RWPE1 (cell line): ENCODE measurements at regions not wholly inside any gene's neighbourhood (a gene's known extent, or its start where the extent isn't known, plus 50 kb on each side); places are given as distances from the start of the nearest gene placed in this dataset.

Source experiments
- CTCF ChIA-PET: fragments of 350-600 bp; sonication (Branson Sonifier 250); formaldehyde crosslinking; extraction: SDS; loops from one replicate; lab custom pipeline; 2021; lab: Yijun Ruan, JAX
- POLR2A ChIA-PET: fragments of 400-600 bp; formaldehyde crosslinking; extraction: SDS; loops from one replicate; lab custom pipeline; 2020; ENCODE audit warnings: antibody characterized with exemption; ENCODE audit not compliant: low non-redundant PET; lab: Yijun Ruan, JAX
- DNase-seq: peaks from one replicate; pipeline ENCODE4 v3.0.0; 2012; ENCODE audit warnings: low spot score
- H3K27ac ChIP-seq: fragments of 450-650 bp; 2 replicates; pipeline ENCODE4 v1.5.1; 2017
- TF ChIP-seq, protein P1 (sequence below): fragments of 450-650 bp; conservative IDR thresholded peaks from 2 replicates; pipeline ENCODE4 v1.5.1; 2017; ENCODE audit warnings: low read depth, mild to moderate bottlenecking

DNA sequence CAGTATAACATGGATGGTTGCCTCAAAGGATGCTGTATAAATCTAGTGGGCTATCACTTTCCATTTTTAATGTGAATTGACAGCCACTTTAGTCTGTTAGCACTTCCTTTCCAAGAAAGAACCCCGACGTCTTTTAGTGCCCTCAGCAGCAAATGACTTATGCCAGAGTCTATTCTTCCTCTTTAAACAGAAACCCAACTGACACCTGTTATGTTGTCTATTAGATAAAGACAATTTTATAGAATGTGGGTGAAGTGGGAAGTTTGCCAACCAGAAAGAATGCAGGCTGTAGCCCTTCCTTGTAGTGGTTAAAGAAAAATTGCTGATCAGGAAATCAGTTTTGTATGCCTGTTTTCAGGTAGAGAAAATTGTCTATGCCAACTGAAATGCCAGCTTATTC lies 344.9 kb downstream of the ZNF326 start:
- ChIA-PET POLR2A (no interaction called here), CTCF (no interaction called here)
- H3K27ac ChIP-seq = no peak overlapping the region
- TF ChIP-seq, protein P1, sequence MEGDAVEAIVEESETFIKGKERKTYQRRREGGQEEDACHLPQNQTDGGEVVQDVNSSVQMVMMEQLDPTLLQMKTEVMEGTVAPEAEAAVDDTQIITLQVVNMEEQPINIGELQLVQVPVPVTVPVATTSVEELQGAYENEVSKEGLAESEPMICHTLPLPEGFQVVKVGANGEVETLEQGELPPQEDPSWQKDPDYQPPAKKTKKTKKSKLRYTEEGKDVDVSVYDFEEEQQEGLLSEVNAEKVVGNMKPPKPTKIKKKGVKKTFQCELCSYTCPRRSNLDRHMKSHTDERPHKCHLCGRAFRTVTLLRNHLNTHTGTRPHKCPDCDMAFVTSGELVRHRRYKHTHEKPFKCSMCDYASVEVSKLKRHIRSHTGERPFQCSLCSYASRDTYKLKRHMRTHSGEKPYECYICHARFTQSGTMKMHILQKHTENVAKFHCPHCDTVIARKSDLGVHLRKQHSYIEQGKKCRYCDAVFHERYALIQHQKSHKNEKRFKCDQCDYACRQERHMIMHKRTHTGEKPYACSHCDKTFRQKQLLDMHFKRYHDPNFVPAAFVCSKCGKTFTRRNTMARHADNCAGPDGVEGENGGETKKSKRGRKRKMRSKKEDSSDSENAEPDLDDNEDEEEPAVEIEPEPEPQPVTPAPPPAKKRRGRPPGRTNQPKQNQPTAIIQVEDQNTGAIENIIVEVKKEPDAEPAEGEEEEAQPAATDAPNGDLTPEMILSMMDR = no peak
- DNase-seq = no peak

DNA sequence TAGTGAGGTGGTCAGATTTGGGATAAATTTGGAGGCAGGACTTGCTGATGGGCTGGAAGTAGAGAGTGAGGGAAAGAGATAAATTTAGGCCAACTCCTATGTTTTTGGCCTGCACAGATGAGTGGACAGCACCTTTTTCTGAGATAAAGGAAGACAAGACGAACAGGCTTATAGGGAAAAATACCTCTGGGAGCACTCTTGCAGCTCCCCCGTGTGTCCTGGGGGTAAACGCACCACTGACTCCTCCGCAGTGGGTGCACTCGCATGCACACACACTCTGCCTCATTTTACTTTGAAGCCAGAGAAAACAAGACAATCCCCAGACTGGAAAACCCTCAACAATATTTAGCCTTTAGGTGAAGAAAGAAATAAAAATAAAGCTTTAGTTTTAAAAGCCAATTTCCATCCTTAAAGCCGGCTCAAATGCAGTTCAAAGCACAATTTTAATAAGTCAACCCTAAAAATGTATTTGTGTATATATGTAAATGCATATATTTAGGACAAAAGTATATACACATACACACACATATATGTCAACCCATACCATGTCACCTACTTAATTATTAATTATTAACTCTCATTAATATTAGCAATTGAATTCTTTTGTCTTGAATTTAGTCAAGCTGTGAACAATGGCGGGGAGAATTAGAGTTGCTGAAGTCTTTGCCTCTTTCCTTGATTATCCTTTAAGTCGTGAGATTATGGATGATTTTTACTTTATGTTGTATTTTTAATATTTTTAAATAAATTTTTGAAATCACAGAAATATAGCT lies 341.8 kb downstream of the ZNF326 start:
- no peak overlapping the region for H3K27ac ChIP-seq
- DNase-seq = no peak
- TF ChIP-seq, protein P1 = no peak
- ChIA-PET POLR2A (no interaction called here), CTCF (no interaction called here)

DNA sequence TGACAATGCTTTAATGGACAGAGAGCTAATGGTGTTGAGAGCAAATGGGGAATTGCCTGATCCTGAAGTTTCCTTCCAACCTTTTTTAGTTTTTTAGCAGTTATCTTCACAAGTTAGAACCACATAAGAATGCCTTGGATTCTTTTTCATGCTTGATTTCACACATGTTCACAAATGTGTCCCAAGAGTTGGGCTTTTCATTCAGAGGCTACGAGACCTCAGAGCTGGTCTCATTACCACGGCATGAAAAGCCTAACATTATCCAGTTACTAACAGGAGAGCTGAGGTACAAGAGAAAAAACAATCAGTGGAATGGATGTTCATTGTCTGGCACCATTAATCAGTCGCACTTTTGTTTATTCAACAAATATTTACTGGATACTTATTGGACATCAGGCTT lies 340.6 kb downstream of the ZNF326 start:
- TF ChIP-seq, protein P1 = no peak
- no peak for DNase-seq
- no peak overlapping the region for H3K27ac ChIP-seq
- ChIA-PET CTCF (no interaction called here), POLR2A (no interaction called here)

DNA sequence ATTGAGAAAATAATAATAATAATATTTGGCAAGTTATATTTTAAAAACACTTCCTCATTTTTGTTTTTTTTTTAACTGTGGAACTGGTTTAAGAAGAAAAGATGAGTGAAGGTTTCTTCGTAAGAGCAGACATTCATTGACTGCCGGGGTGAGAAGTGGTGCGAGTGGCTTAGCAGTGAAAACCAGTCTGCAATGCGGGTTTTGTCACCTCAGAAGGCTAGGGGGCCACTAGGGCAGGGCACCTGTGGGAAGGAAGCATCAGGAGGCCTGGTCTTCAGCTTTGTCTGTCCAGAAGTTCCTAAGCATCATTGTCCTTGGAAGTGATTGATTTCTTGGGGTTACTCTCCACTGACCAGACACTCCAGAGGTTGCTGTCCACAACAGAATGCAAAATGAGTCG lies 339.2 kb downstream of the ZNF326 start:
- POLR2A ChIA-PET = no interaction called here
- no peak overlapping the region for H3K27ac ChIP-seq
- TF ChIP-seq, protein P1 = no peak
- CTCF ChIA-PET = no interaction called here
- DNase-seq = no peak

DNA sequence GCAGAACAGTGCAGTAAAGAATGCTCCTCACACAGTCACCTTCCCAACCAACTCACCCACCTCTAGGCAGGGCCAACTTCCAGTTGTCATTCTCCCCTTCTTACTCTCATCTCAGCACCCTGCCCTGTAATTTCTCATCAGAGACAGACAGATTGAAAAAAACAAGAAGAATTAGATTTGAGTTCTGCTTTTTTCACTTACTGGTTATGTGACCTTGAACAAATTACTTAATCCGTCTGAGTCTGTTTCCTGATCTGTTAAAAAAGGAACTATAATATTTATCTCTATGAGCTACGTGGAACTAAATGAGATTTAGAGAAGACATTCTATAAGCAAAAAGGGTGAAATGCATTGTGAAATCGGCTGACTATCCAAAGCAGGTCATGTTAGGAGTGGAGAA lies 330.3 kb downstream of the ZNF326 start:
- ChIA-PET POLR2A (no interaction called here), CTCF (no interaction called here)
- no peak overlapping the region for H3K27ac ChIP-seq
- TF ChIP-seq, protein P1 = no peak
- DNase-seq = no peak

DNA sequence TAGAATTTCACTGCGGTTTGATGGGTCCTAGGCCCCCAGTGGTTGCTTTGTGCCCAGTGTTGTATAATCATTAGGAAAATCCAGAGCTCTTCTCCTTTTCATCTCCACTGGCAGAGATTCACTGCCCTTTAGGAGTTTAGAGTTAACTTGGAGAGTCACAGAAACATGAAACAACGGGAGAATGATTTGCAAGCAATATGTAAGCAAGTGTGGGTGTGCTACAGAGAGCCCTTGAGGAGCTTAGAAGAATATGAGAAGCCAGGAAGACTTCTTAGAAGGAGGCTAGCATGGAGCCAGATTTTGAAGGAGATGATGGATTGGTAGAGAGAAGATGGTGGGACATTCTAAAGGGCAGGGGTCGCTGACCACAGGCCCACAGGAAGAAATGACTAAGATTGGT lies 327.3 kb downstream of the ZNF326 start:
- ChIA-PET CTCF (interaction anchor here (0.8 kb wide), 1 partner anchor 204 kb away, joined by 3 read pairs; no protein-coding TSS in a partner anchor), POLR2A (no interaction called here)
- no peak for DNase-seq
- H3K27ac ChIP-seq = no peak overlapping the region
- TF ChIP-seq, protein P1 = no peak
